Lung microvascular endothelial cell (primary cell): ENCODE measurements at regions not wholly inside any gene's neighbourhood (a gene's known extent, or its start where the extent isn't known, plus 50 kb on each side); places are given as distances from the start of the nearest gene placed in this dataset.
"Not testable (repeated sequence)": the region's sequence is repeated elsewhere in the genome, so short reads cannot be mapped to it uniquely, and the experiment has no call there.

Experiments
- DNase-seq, 2 donors: peaks; one replicate each; pipeline versions ENCODE4 v3.0.0 to v3.0.0-alpha.2; 2010; ENCODE audit warnings: low read depth in 2 of 2

GRCh38 chr17:31748881-31749280 is 110.2 kb downstream of the COPRS start:
- no peak for DNase-seq

- no peak for DNase-seq
Observed at GRCh38 chr17:31746884-31747495, 112.1 kb downstream of the COPRS start.

- no peak for DNase-seq
Observed at GRCh38 chr17:31745964-31746600, 113.0 kb downstream of the COPRS start.

GRCh38 chr17:31744511-31744951 is 114.5 kb downstream of the COPRS start:
- DNase-seq = no peak

- DNase-seq = no peak
Observed at GRCh38 chr17:31743797-31744196, 115.2 kb downstream of the COPRS start.

GRCh38 chr17:31741371-31741770 is 117.7 kb downstream of the COPRS start:
- no peak for DNase-seq

GRCh38 chr17:31740611-31741082 is 118.4 kb downstream of the COPRS start:
- DNase-seq = no peak

GRCh38 chr17:31738996-31739699 is 119.9 kb downstream of the COPRS start:
- DNase-seq = no peak

GRCh38 chr17:31738488-31738887 is 120.6 kb downstream of the COPRS start:
- DNase-seq = no peak

GRCh38 chr17:31738067-31738466 is 121.0 kb downstream of the COPRS start:
- no peak for DNase-seq

GRCh38 chr17:31736855-31737625 is 122.0 kb downstream of the COPRS start:
- DNase-seq = no peak

- DNase-seq = no peak
Observed at GRCh38 chr17:31733326-31733725, 125.7 kb downstream of the COPRS start.

- DNase-seq = not testable (repeated sequence)
Observed at GRCh38 chr17:31731585-31732154, 127.4 kb downstream of the COPRS start.

- DNase-seq = no peak
Observed at GRCh38 chr17:31731118-31731517, 127.9 kb downstream of the COPRS start.

- peak; percentile 57 to 75 for DNase-seq
Observed at GRCh38 chr17:31726980-31727427, 132.0 kb downstream of the COPRS start.

- peak; percentile 85 to 87 for DNase-seq
Observed at GRCh38 chr17:31724619-31725018, 134.4 kb downstream of the COPRS start.

GRCh38 chr17:31724026-31724425 is 135.0 kb downstream of the COPRS start:
- peak; percentile 90 to 98 for DNase-seq

GRCh38 chr17:31722251-31723056 is 136.6 kb downstream of the COPRS start:
- DNase-seq = peak; percentile 94 to 95

- peak; percentile 38 to 40 for DNase-seq
Observed at GRCh38 chr17:31721291-31722025, 137.6 kb downstream of the COPRS start.

- not testable (repeated sequence) for DNase-seq
Observed at GRCh38 chr17:31717251-31717650, 141.8 kb downstream of the COPRS start.
